HuH-7 (cell line): ENCODE measurements at regions not wholly inside any gene's neighbourhood (a gene's known extent, or its start where the extent isn't known, plus 50 kb on each side); places are given as distances from the start of the nearest gene placed in this dataset.

Experiments
- DNase-seq: peaks from one replicate; pipeline ENCODE4 v3.0.0; 2011; ENCODE audit warnings: low spot score

- DNase-seq: no peak
These were observed 377.9 kb upstream of the ITGA1 start for GRCh38 chr5:52409835-52410234.

- no peak for DNase-seq
These were observed 368.4 kb upstream of the ITGA1 start for GRCh38 chr5:52419357-52419756.

GRCh38 chr5:52427615-52428014 lies 360.1 kb upstream of the ITGA1 start:
- no peak for DNase-seq

- DNase-seq: no peak
These were observed 358.7 kb upstream of the ITGA1 start for GRCh38 chr5:52428977-52429489.

GRCh38 chr5:52441768-52442167 lies 345.9 kb upstream of the ITGA1 start:
- DNase-seq: no peak

- DNase-seq: no peak
These were observed 344.5 kb upstream of the ITGA1 start for GRCh38 chr5:52443187-52443586.

GRCh38 chr5:52448111-52448510 lies 339.6 kb upstream of the ITGA1 start:
- DNase-seq: no peak

- DNase-seq: no peak
These were observed 338.2 kb upstream of the ITGA1 start for GRCh38 chr5:52449516-52449915.

- no peak for DNase-seq
These were observed 335.6 kb upstream of the ITGA1 start for GRCh38 chr5:52452098-52452497.

GRCh38 chr5:52453176-52453575 lies 334.5 kb upstream of the ITGA1 start:
- no peak for DNase-seq

GRCh38 chr5:52455920-52456319 lies 331.8 kb upstream of the ITGA1 start:
- no peak for DNase-seq

- DNase-seq: no peak
These were observed 329.9 kb upstream of the ITGA1 start for GRCh38 chr5:52457810-52458209.

GRCh38 chr5:52466113-52466512 lies 321.6 kb upstream of the ITGA1 start:
- no peak for DNase-seq

- DNase-seq: no peak
These were observed 320.8 kb upstream of the ITGA1 start for GRCh38 chr5:52466749-52467520.

- no peak for DNase-seq
These were observed 318.7 kb upstream of the ITGA1 start for GRCh38 chr5:52468976-52469375.

GRCh38 chr5:52469420-52469819 lies 318.3 kb upstream of the ITGA1 start:
- no peak for DNase-seq

- no peak for DNase-seq
These were observed 317.9 kb upstream of the ITGA1 start for GRCh38 chr5:52469835-52470234.

- DNase-seq: no peak
These were observed 311.4 kb upstream of the ITGA1 start for GRCh38 chr5:52476346-52476745.

GRCh38 chr5:52481201-52481600 lies 306.5 kb upstream of the ITGA1 start:
- DNase-seq: no peak

- DNase-seq: no peak
These were observed 305.9 kb upstream of the ITGA1 start for GRCh38 chr5:52481851-52482250.

- no peak for DNase-seq
These were observed 296.5 kb upstream of the ITGA1 start for GRCh38 chr5:52491071-52491787.

- DNase-seq: no peak
These were observed 295.9 kb upstream of the ITGA1 start for GRCh38 chr5:52491818-52492217.

- DNase-seq: no peak
These were observed 290.5 kb upstream of the ITGA1 start for GRCh38 chr5:52497133-52497693.
